A673 (cell line): ENCODE measurements at regions not wholly inside any gene's neighbourhood (a gene's known extent, or its start where the extent isn't known, plus 50 kb on each side); places are given as distances from the start of the nearest gene placed in this dataset.

Experiments
- EZH2 ChIP-seq: fragments of 200-600 bp; sonication (generic); IDR thresholded peaks from 2 replicates; pipeline ENCODE4 v1.6.1; 2017; ENCODE audit warnings: borderline replicate concordance, low read depth, mild to moderate bottlenecking, mixed read lengths, antibody characterized with exemption, low read length; ENCODE audit not compliant: poor library complexity, severe bottlenecking
- TF ChIP-seq, protein P1 (sequence below): fragments of 300-800, 200-600 bp; sonication (generic); conservative IDR thresholded peaks from 2 replicates; pipeline ENCODE4 v1.5.1; 2017; ENCODE audit warnings: low read depth, mild to moderate bottlenecking, antibody characterized with exemption, low read length, moderate library complexity, mixed read lengths

DNA sequence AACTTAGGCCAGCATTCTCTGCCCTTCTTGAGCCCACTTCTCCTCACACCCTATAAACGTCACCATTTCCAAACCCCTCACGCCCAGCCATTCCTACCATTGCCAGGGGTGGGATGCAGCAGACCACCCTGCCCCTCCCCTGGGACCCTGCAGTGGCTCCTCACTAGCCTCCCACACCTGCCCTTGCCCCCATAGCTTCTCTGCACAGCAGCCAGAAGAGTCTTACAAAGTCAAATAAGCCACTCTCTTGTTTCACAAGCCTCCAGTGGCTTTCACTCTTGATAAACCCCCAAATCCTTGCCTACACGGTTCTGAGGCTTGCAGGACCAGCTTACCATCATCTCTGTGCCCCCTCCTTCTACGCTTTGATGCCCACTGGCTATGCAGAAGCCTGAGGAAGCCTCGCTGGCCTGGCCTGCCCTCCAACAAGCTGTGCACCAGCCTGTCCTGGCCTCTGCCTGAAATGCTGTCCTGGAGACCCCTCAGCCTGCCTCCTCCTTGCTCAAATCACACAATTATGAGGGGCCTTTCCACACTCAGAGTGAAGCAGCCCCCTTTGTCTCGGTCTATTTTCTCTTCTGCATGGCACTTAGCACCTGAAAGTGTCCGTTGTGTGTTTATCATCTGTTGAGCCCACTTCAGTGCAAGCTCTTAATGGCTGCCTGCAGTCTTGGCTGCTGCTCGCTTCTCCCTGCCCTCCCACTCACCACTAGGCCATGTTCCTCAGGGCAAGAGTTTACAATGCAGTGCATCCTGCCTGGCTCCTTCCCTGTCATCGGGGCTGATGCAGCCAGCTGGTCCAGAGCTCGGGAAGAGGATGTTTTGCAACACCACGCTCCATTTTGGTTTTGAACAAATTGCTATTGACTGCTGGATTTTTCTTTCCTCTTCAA is 82.6 kb upstream of the RGPD5 start:
- TF ChIP-seq, protein P1, sequence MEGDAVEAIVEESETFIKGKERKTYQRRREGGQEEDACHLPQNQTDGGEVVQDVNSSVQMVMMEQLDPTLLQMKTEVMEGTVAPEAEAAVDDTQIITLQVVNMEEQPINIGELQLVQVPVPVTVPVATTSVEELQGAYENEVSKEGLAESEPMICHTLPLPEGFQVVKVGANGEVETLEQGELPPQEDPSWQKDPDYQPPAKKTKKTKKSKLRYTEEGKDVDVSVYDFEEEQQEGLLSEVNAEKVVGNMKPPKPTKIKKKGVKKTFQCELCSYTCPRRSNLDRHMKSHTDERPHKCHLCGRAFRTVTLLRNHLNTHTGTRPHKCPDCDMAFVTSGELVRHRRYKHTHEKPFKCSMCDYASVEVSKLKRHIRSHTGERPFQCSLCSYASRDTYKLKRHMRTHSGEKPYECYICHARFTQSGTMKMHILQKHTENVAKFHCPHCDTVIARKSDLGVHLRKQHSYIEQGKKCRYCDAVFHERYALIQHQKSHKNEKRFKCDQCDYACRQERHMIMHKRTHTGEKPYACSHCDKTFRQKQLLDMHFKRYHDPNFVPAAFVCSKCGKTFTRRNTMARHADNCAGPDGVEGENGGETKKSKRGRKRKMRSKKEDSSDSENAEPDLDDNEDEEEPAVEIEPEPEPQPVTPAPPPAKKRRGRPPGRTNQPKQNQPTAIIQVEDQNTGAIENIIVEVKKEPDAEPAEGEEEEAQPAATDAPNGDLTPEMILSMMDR: no peak
- no peak for TF ChIP-seq EZH2
